ENCODE measurements at regions not wholly inside any gene's neighbourhood (a gene's known extent, or its start where the extent isn't known, plus 50 kb on each side); places are given as distances from the start of the nearest gene placed in this dataset.
"Not testable (repeated sequence)": the region's sequence is repeated elsewhere in the genome, so short reads cannot be mapped to it uniquely, and the experiment has no call there.

GRCh38 chr3:55294557-55294956 is 192.5 kb downstream of the WNT5A start:
- DNase-seq = no peak

GRCh38 chr3:55292360-55292759 is 194.7 kb downstream of the WNT5A start:
- DNase-seq = no peak

GRCh38 chr3:55288657-55289056 is 198.4 kb downstream of the WNT5A start:
- no peak for DNase-seq

GRCh38 chr3:55286693-55287092 is 200.4 kb downstream of the WNT5A start:
- DNase-seq = no peak

- no peak for DNase-seq
These were observed 201.9 kb downstream of the WNT5A start for GRCh38 chr3:55285156-55285555.

GRCh38 chr3:55283441-55283925 is 203.6 kb downstream of the WNT5A start:
- no peak for DNase-seq

- DNase-seq = no peak
These were observed 204.1 kb downstream of the WNT5A start for GRCh38 chr3:55282994-55283393.

- DNase-seq = no peak
These were observed 215.0 kb downstream of the WNT5A start for GRCh38 chr3:55272031-55272645.

GRCh38 chr3:55271549-55271948 is 215.6 kb downstream of the WNT5A start:
- no peak for DNase-seq

GRCh38 chr3:55270976-55271375 is 216.1 kb downstream of the WNT5A start:
- DNase-seq = no peak

GRCh38 chr3:55269636-55270035 is 217.5 kb downstream of the WNT5A start:
- no peak for DNase-seq

GRCh38 chr3:55269096-55269495 is 218.0 kb downstream of the WNT5A start:
- no peak for DNase-seq

GRCh38 chr3:55267206-55267930 is 219.7 kb downstream of the WNT5A start:
- DNase-seq = no peak

GRCh38 chr3:55264919-55265318 is 222.2 kb downstream of the WNT5A start:
- DNase-seq = no peak

- DNase-seq = no peak
These were observed 234.2 kb downstream of the WNT5A start for GRCh38 chr3:55252921-55253320.

GRCh38 chr3:55249156-55249555 is 237.9 kb downstream of the WNT5A start:
- not testable (repeated sequence) for DNase-seq

GRCh38 chr3:55247666-55248065 is 239.4 kb downstream of the WNT5A start:
- DNase-seq = no peak

GRCh38 chr3:55246033-55246432 is 241.1 kb downstream of the WNT5A start:
- DNase-seq = no peak

GRCh38 chr3:55245351-55245750 is 241.8 kb downstream of the WNT5A start:
- no peak for DNase-seq

- peak; percentile 94 for DNase-seq
These were observed 242.9 kb downstream of the WNT5A start for GRCh38 chr3:55244247-55244646.

GRCh38 chr3:55243678-55244077 is 243.4 kb downstream of the WNT5A start:
- peak; percentile 42 for DNase-seq

- DNase-seq = no peak
These were observed 244.2 kb downstream of the WNT5A start for GRCh38 chr3:55242921-55243320.

GRCh38 chr3:55241098-55241497 is 246.0 kb downstream of the WNT5A start:
- no peak for DNase-seq

GRCh38 chr3:55235416-55235815 is 251.7 kb downstream of the WNT5A start:
- no peak for DNase-seq

GRCh38 chr3:55226696-55227095 is 260.4 kb downstream of the WNT5A start:
- DNase-seq = no peak
